Mesothelial cell of epicardium (in vitro differentiated cells): ENCODE measurements at regions not wholly inside any gene's neighbourhood (a gene's known extent, or its start where the extent isn't known, plus 50 kb on each side); places are given as distances from the start of the nearest gene placed in this dataset.

ENCODE experiments used
- DNase-seq, 2 experiments: peaks; one replicate each; pipeline ENCODE4 v3.0.0; 2021; ENCODE audit warnings: low spot score in 2 of 2; ENCODE audit not compliant: unreplicated experiment in 2 of 2
- H3K27ac Mint-ChIP-seq: 2 replicates; pipeline ENCODE4 v1.8.0; 2021; ENCODE audit warnings: mixed read lengths
- H3K27me3 Mint-ChIP-seq: 2 replicates; pipeline ENCODE4 v1.8.0; 2021; ENCODE audit warnings: low read depth, mixed read lengths
- H3K36me3 Mint-ChIP-seq: 2 replicates; pipeline ENCODE4 v1.8.0; 2021; ENCODE audit warnings: mixed read lengths
- H3K4me1 Mint-ChIP-seq: 2 replicates; pipeline ENCODE4 v1.8.0; 2021; ENCODE audit warnings: mixed read lengths
- H3K4me3 Mint-ChIP-seq: 2 replicates; pipeline ENCODE4 v1.8.0; 2021; ENCODE audit warnings: mild to moderate bottlenecking, moderate library complexity, mixed read lengths
- H3K9me3 Mint-ChIP-seq: 2 replicates; pipeline ENCODE4 v1.8.0; 2021; ENCODE audit warnings: mixed read lengths
- CTCF ChIP-seq: fragments of 200-600 bp; sonication (generic); IDR thresholded peaks from one replicate; pipeline ENCODE4 v1.5.0; 2021; ENCODE audit warnings: antibody characterized with exemption; ENCODE audit not compliant: unreplicated experiment

- no peak for TF ChIP-seq CTCF
- Mint-ChIP-seq H3K36me3 (no peaks in the 10 kb centered on the region), H3K9me3 (no peaks in the 10 kb centered on the region), H3K4me1 (peaks cover 16% of the 10 kb centered on the region), H3K27me3 (peaks cover 30% of the 10 kb centered on the region), H3K27ac (peak overlapping the region; percentile 48), H3K4me3 (no peak overlapping the region)
- DNase-seq = no peak
Observed at GRCh38 chr6:45757443-45758130, 258.1 kb downstream of the CLIC5 start.

- Mint-ChIP-seq H3K36me3 (no peaks in the 10 kb centered on the region), H3K4me3 (no peak overlapping the region), H3K9me3 (no peaks in the 10 kb centered on the region), H3K27ac (no peak overlapping the region), H3K4me1 (peaks cover 16% of the 10 kb centered on the region), H3K27me3 (peaks cover 38% of the 10 kb centered on the region)
- TF ChIP-seq CTCF = no peak
- DNase-seq = no peak
Observed at GRCh38 chr6:45756606-45757005, 259.1 kb downstream of the CLIC5 start.

GRCh38 chr6:45754432-45754831, 261.2 kb downstream of the CLIC5 start:
- no peak for DNase-seq
- Mint-ChIP-seq H3K9me3 (no peaks in the 10 kb centered on the region), H3K36me3 (no peaks in the 10 kb centered on the region), H3K27ac (no peak overlapping the region), H3K4me1 (peaks cover 16% of the 10 kb centered on the region), H3K27me3 (peaks cover 52% of the 10 kb centered on the region), H3K4me3 (no peak overlapping the region)
- TF ChIP-seq CTCF = no peak

GRCh38 chr6:45746046-45746445, 269.6 kb downstream of the CLIC5 start:
- Mint-ChIP-seq H3K9me3 (peaks cover 16% of the 10 kb centered on the region), H3K4me3 (no peak overlapping the region), H3K27me3 (peaks cover 13% of the 10 kb centered on the region), H3K27ac (no peak overlapping the region), H3K36me3 (no peaks in the 10 kb centered on the region), H3K4me1 (peaks cover 15% of the 10 kb centered on the region)
- TF ChIP-seq CTCF = no peak
- DNase-seq = no peak

GRCh38 chr6:45743028-45743615, 272.5 kb downstream of the CLIC5 start:
- peaks cover 15% of the 10 kb centered on the region for H3K4me1 Mint-ChIP-seq
- H3K36me3 Mint-ChIP-seq = no peaks in the 10 kb centered on the region
- no peak for DNase-seq
- H3K27me3 Mint-ChIP-seq = peaks cover 2% of the 10 kb centered on the region
- H3K27ac Mint-ChIP-seq = no peak overlapping the region
- no peak for TF ChIP-seq CTCF
- peaks cover 12% of the 10 kb centered on the region for H3K9me3 Mint-ChIP-seq
- H3K4me3 Mint-ChIP-seq = no peak overlapping the region
